ENCODE measurements at regions not wholly inside any gene's neighbourhood (a gene's known extent, or its start where the extent isn't known, plus 50 kb on each side); places are given as distances from the start of the nearest gene placed in this dataset.

GRCh38 chr6:134426623-134427022, 108.7 kb upstream of the SGK1 start:
- TF ChIP-seq POLR2A (IDR thresholded peaks at IDR 0.05) = no peak
- TF ChIP-seq CTCF (IDR thresholded peaks at IDR 0.05) = no peak

Measured in suprapubic skin (tissue), 3 donors.